Panc1 (cell line): ENCODE measurements at regions not wholly inside any gene's neighbourhood (a gene's known extent, or its start where the extent isn't known, plus 50 kb on each side); places are given as distances from the start of the nearest gene placed in this dataset.
"Not testable (repeated sequence)": the region's sequence is repeated elsewhere in the genome, so short reads cannot be mapped to it uniquely, and the experiment has no call there.

Experiments used
- ATAC-seq: fragments of 200-7000 bp; cut with Tn5 transposase; 2 replicates; pipeline ENCODE4 v1.9.1; 2020; ENCODE audit warnings: mild to moderate bottlenecking, moderate library complexity
- BruUV-seq: library from RNA; stranded (reverse); fragments of 400-500 nt; replicated peaks from 2 replicates; lab custom pipeline; 2021; lab: Mats Ljungman, UMichigan
- CTCF ChIA-PET: fragments of 300-600 bp; sonication (Branson Sonifier 250); formaldehyde crosslinking; loops from one replicate; lab custom pipeline; 2022; ENCODE audit warnings: antibody characterized with exemption; lab: Charles Lee
- POLR2A ChIA-PET: fragments of 300-600 bp; sonication (Branson Sonifier 250); formaldehyde crosslinking; loops from one replicate; lab custom pipeline; 2022; ENCODE audit warnings: antibody characterized with exemption; lab: Charles Lee
- DNase-seq: peaks from one replicate; pipeline ENCODE4 v3.0.0-alpha.2; 2010; ENCODE audit warnings: low read depth, low spot score
- H3K27ac ChIP-seq: 2 replicates; pipeline ENCODE4 v1.5.1; 2011; ENCODE audit warnings: mild to moderate bottlenecking, low read length, inconsistent platforms
- H3K27me3 ChIP-seq: fragments of 200-500 bp; sonication (Bioruptor generic); 2 replicates; pipeline ENCODE4 v1.6.0; 2014; ENCODE audit warnings: low read length, inconsistent platforms; ENCODE audit not compliant: control insufficient read depth, insufficient read depth
- H3K36me3 ChIP-seq: fragments of 200-500 bp; sonication (Bioruptor generic); 2 replicates; pipeline ENCODE4 v1.5.1; 2014; ENCODE audit warnings: inconsistent platforms, mild to moderate bottlenecking, low read length, moderate library complexity; ENCODE audit not compliant: control insufficient read depth, insufficient read depth
- H3K4me1 ChIP-seq: 2 replicates; pipeline ENCODE4 v1.5.1; 2011; ENCODE audit warnings: inconsistent platforms, mild to moderate bottlenecking, low read length, moderate library complexity; ENCODE audit not compliant: control insufficient read depth, insufficient read depth
- H3K4me3 ChIP-seq, 2 experiments: 2 replicates each; pipeline ENCODE4 v1.5.1; 2011 to 2012; ENCODE audit warnings: low read depth in 2 of 2, low read length in 2 of 2, mild to moderate bottlenecking in 2 of 2, inconsistent platforms in 1 of 2, moderate library complexity in 1 of 2
- H3K9me3 ChIP-seq: fragments of 200-500 bp; sonication (Bioruptor generic); 2 replicates; pipeline ENCODE4 v1.5.1; 2014; ENCODE audit warnings: low read depth, mild to moderate bottlenecking, inconsistent platforms, low read length, moderate library complexity; ENCODE audit not compliant: control insufficient read depth, insufficient read depth
- POLR2AphosphoS5 ChIP-seq: IDR thresholded peaks from 2 replicates; pipeline ENCODE4 v1.6.1; 2012; ENCODE audit warnings: mild to moderate bottlenecking, low read depth, low read length, moderate library complexity
- SIN3A ChIP-seq: IDR thresholded peaks from 2 replicates; pipeline ENCODE4 v1.6.1; 2012; ENCODE audit warnings: low read depth, mild to moderate bottlenecking, low read length, moderate library complexity, borderline replicate concordance; ENCODE audit not compliant: insufficient read depth
- TCF7L2 ChIP-seq: IDR thresholded peaks from 2 replicates; pipeline ENCODE4 v1.6.1; 2011; ENCODE audit warnings: mild to moderate bottlenecking, low read depth, low read length, inconsistent platforms
- in situ Hi-C: cut with HindIII; loops from 2 replicates; pipeline ENCODE4 v1.10.0; 2016; ENCODE audit warnings: low sequenced_read_pairs, low pct_unique_long_range_greater_than_20kb
- intact Hi-C: fragments of 100-400 bp; cut with micrococcal nuclease; formaldehyde crosslinking; loops from one replicate; pipeline ENCODE4 v1.10.0; 2022; ENCODE audit not compliant: unreplicated experiment
- TF ChIP-seq, protein P1 (sequence below), 2 experiments: IDR thresholded peaks; 2 replicates each; pipeline ENCODE4 v1.6.1; 2011 to 2012; ENCODE audit warnings: low read depth in 2 of 2, control low read depth in 1 of 2, low read length in 1 of 2, mild to moderate bottlenecking in 1 of 2, moderate library complexity in 1 of 2; ENCODE audit not compliant: insufficient read depth in 1 of 2
- TF ChIP-seq, protein P2 (sequence below): fragments of 450-650 bp; IDR thresholded peaks from 2 replicates; pipeline ENCODE4 v1.5.1; 2017; ENCODE audit warnings: mild to moderate bottlenecking

DNA sequence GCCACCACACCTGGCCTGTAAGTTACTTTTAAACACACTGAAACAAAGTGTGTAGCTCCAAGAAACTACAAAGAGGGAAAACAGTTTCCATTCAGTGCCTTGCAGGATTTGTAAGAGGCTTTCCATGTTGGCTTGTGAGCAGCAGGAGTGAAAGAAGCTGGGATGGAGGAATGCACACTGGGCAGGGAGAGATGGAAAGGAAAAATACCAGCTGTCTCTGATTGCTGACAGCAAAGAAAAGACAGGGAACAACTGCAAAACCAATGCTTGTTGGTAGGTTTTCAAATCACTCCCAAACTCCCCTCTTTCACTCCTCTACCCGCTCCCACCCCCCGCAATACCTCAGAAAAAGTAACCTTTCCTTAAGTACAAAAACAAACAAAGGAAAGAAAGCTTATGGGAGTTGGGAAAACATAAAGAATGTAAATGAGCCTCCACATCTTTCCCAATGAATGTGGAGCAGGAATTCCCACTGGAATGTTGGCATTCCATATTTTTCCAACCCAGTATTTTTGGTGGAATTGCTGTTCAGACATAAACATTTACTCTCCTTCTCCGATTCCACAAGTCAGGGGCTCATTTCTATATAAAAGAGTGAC, 166.1 kb downstream of the THBS2 start:
- intact Hi-C loops = no loop called here
- ChIA-PET CTCF (interaction anchor here (0.6 kb wide), 1 partner anchor 589 kb away, joined by 3 read pairs; no protein-coding TSS in a partner anchor), POLR2A (no interaction called here)
- Histone ChIP-seq H3K27ac (no peak overlapping the region), H3K27me3 (no peaks in the 10 kb centered on the region), H3K9me3 (peaks cover 10% of the 10 kb centered on the region; the same call in 1 of the 2 replicates), H3K4me1 (no peaks in the 10 kb centered on the region), H3K36me3 (no peaks in the 10 kb centered on the region), H3K4me3 (no peak overlapping the region)
- no peak for ATAC-seq
- in situ Hi-C loops = no loop called here
- TF ChIP-seq, protein P1, sequence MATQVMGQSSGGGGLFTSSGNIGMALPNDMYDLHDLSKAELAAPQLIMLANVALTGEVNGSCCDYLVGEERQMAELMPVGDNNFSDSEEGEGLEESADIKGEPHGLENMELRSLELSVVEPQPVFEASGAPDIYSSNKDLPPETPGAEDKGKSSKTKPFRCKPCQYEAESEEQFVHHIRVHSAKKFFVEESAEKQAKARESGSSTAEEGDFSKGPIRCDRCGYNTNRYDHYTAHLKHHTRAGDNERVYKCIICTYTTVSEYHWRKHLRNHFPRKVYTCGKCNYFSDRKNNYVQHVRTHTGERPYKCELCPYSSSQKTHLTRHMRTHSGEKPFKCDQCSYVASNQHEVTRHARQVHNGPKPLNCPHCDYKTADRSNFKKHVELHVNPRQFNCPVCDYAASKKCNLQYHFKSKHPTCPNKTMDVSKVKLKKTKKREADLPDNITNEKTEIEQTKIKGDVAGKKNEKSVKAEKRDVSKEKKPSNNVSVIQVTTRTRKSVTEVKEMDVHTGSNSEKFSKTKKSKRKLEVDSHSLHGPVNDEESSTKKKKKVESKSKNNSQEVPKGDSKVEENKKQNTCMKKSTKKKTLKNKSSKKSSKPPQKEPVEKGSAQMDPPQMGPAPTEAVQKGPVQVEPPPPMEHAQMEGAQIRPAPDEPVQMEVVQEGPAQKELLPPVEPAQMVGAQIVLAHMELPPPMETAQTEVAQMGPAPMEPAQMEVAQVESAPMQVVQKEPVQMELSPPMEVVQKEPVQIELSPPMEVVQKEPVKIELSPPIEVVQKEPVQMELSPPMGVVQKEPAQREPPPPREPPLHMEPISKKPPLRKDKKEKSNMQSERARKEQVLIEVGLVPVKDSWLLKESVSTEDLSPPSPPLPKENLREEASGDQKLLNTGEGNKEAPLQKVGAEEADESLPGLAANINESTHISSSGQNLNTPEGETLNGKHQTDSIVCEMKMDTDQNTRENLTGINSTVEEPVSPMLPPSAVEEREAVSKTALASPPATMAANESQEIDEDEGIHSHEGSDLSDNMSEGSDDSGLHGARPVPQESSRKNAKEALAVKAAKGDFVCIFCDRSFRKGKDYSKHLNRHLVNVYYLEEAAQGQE (IDR thresholded peaks at IDR 0.05; ENCODE audit: insufficient read depth in 1 of 2, low read depth in 2 of 2, low read length in 1 of 2) = no peak
- TF ChIP-seq TCF7L2 (no peak), POLR2AphosphoS5 (no peak), SIN3A (no peak)
- TF ChIP-seq, protein P2, sequence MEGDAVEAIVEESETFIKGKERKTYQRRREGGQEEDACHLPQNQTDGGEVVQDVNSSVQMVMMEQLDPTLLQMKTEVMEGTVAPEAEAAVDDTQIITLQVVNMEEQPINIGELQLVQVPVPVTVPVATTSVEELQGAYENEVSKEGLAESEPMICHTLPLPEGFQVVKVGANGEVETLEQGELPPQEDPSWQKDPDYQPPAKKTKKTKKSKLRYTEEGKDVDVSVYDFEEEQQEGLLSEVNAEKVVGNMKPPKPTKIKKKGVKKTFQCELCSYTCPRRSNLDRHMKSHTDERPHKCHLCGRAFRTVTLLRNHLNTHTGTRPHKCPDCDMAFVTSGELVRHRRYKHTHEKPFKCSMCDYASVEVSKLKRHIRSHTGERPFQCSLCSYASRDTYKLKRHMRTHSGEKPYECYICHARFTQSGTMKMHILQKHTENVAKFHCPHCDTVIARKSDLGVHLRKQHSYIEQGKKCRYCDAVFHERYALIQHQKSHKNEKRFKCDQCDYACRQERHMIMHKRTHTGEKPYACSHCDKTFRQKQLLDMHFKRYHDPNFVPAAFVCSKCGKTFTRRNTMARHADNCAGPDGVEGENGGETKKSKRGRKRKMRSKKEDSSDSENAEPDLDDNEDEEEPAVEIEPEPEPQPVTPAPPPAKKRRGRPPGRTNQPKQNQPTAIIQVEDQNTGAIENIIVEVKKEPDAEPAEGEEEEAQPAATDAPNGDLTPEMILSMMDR = no peak
- no peak for DNase-seq
- no TSS peak for BruUV-seq

DNA sequence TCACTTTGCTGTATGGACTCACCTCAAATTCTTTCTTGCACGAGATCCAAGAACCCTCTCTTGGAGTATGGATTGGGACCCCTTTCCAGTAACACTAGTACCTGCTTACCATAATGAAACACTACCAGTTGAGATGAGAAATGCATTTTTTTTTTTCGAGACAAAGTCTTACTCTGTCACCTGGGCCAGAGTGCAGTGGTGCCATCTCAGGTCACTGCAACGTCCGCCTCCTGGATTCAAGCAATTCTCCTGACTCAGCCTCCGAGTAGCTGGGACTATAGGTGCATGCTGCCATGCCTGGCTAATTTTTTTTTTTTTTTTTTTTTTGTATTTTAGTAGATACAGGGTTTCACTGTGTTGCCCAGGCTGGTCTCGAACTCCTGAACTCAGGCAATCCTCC, 167.0 kb downstream of the THBS2 start:
- CTCF ChIA-PET = interaction anchor here (0.7 kb wide), 1 partner anchor 848 kb away, joined by 3 read pairs; no protein-coding TSS in a partner anchor
- intact Hi-C loops, H3K36me3 ChIP-seq, BruUV-seq, POLR2A ChIA-PET, H3K27ac ChIP-seq, H3K9me3 ChIP-seq, in situ Hi-C loops, H3K27me3 ChIP-seq, DNase-seq, H3K4me1 ChIP-seq, H3K4me3 ChIP-seq, ATAC-seq: not testable (repeated sequence)

DNA sequence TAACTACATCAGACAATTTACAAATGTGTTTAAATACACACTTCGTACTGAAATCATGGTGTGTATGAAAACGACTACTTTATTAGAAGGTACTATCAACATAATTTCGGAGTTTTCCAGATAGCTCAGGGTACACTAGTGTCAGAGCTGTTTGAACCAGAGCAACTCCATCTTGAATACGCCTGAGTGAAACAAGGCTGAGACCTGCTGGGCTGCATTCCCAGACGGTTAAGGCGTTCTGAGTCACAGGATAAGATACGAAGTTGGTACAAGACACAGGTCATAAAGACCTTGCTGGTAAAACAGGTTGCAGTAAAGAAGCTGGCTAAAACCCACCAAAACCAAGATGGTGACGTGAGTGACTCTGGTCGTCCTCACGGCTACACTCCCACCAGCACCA, 167.6 kb downstream of the THBS2 start:
- H3K4me1 ChIP-seq = no peaks in the 10 kb centered on the region
- DNase-seq (no peak), ATAC-seq (no peak)
- TF ChIP-seq SIN3A (no peak), POLR2AphosphoS5 (no peak), TCF7L2 (no peak)
- TF ChIP-seq, protein P1 (IDR thresholded peaks at IDR 0.05; ENCODE audit: insufficient read depth in 1 of 2, low read depth in 2 of 2, low read length in 1 of 2) = no peak
- TF ChIP-seq, protein P2 = no peak
- POLR2A ChIA-PET = no interaction called here
- H3K27ac ChIP-seq = no peak overlapping the region
- in situ Hi-C loops = no loop called here
- BruUV-seq = no TSS peak
- intact Hi-C loops = no loop called here
- H3K9me3 ChIP-seq = peaks cover 6% of the 10 kb centered on the region; the same call in 1 of the 2 replicates
- no peak overlapping the region for H3K4me3 ChIP-seq
- H3K27me3 ChIP-seq = no peaks in the 10 kb centered on the region
- CTCF ChIA-PET = interaction anchor here (0.7 kb wide), 1 partner anchor 847 kb away, joined by 3 read pairs; no protein-coding TSS in a partner anchor
- H3K36me3 ChIP-seq = no peaks in the 10 kb centered on the region
